Colonic mucosa (tissue), 4 donors: ENCODE measurements at regions not wholly inside any gene's neighbourhood (a gene's known extent, or its start where the extent isn't known, plus 50 kb on each side); places are given as distances from the start of the nearest gene placed in this dataset.

Source experiments
- DNase-seq: peaks from one replicate; pipeline ENCODE4 v3.0.0-alpha.2; 2020
- H3K27ac ChIP-seq: fragments of 200-600 bp; one replicate; pipeline ENCODE4 v1.8.0; 2021
- H3K27me3 ChIP-seq: fragments of 200-600 bp; one replicate; pipeline ENCODE4 v1.8.0; 2021
- H3K36me3 ChIP-seq: fragments of 200-600 bp; one replicate; pipeline ENCODE4 v1.8.0; 2021
- H3K4me1 ChIP-seq: fragments of 200-600 bp; one replicate; pipeline ENCODE4 v1.8.0; 2021; ENCODE audit warnings: mild to moderate bottlenecking
- H3K4me3 ChIP-seq: fragments of 200-600 bp; one replicate; pipeline ENCODE4 v1.8.0; 2021
- H3K9ac ChIP-seq, 2 donors: one replicate each; pipeline ENCODE4 v1.7.0; 2013; ENCODE audit warnings: control low read depth in 2 of 2, low read depth in 2 of 2, low read length in 2 of 2
- H3K9me3 ChIP-seq: fragments of 200-600 bp; one replicate; pipeline ENCODE4 v1.8.0; 2021
- intact Hi-C: fragments of 100-400 bp; cut with DNase I; formaldehyde crosslinking; loops from one replicate; pipeline ENCODE4 v1.14.1; 2022
- TF ChIP-seq, protein P1 (sequence below): fragments of 200-600 bp; IDR thresholded peaks from one replicate; pipeline ENCODE4 v1.8.0; 2022; ENCODE audit warnings: antibody characterized with exemption, mild to moderate bottlenecking
- donor health status: healthy.
- donor health status: DM: no; HTN: no; CAD: no.
- donor health status: DM: no; HTN: no; CAD: no.

DNA sequence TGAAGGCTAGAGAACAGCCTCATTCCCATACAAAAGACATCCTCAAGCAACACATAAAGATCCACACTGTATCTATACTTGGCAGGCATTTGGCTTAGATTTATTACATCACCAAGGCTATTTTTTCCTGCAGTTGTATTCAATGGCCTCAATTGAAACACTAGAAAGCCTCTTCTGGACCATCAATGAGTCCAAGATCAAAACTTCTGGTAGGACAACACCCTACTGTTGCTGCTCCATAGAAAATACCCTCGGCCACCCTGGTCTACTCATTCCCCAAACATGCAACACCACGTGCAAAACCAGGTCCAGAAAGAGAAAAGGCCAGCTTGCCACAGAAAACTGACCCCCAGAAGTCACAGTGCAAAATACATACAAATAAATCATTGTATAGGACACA lies 56.9 kb upstream of the CADM1 start:
- Histone ChIP-seq H3K36me3 (no peaks in the 10 kb centered on the region), H3K9ac (no peak overlapping the region), H3K27me3 (no peaks in the 10 kb centered on the region), H3K27ac (no peak overlapping the region), H3K9me3 (no peaks in the 10 kb centered on the region), H3K4me3 (no peak overlapping the region), H3K4me1 (no peaks in the 10 kb centered on the region)
- TF ChIP-seq, protein P1, sequence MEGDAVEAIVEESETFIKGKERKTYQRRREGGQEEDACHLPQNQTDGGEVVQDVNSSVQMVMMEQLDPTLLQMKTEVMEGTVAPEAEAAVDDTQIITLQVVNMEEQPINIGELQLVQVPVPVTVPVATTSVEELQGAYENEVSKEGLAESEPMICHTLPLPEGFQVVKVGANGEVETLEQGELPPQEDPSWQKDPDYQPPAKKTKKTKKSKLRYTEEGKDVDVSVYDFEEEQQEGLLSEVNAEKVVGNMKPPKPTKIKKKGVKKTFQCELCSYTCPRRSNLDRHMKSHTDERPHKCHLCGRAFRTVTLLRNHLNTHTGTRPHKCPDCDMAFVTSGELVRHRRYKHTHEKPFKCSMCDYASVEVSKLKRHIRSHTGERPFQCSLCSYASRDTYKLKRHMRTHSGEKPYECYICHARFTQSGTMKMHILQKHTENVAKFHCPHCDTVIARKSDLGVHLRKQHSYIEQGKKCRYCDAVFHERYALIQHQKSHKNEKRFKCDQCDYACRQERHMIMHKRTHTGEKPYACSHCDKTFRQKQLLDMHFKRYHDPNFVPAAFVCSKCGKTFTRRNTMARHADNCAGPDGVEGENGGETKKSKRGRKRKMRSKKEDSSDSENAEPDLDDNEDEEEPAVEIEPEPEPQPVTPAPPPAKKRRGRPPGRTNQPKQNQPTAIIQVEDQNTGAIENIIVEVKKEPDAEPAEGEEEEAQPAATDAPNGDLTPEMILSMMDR = no peak
- intact Hi-C loops = no loop called here
- no peak for DNase-seq

DNA sequence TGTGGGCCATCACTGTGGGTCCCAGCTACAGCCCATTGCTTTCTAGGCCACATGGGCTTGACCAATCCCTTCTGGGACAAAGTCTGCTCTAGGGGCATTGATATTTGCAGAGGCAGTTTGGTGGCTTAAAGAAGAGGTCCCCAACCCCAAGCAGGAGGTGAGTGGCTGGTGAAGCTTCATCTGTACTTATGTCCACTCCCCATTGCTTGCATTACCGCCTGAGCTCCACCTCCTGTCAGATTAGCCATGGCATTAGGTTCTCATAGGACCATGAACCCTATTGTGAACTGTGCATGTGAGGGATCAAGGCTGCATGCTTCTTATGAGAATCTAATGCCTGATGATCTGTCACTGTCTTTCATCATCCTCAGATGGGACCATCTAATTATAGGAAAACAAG lies 54.4 kb upstream of the CADM1 start:
- TF ChIP-seq, protein P1 = no peak
- Histone ChIP-seq H3K4me3 (no peak overlapping the region), H3K9me3 (no peaks in the 10 kb centered on the region), H3K27ac (no peak overlapping the region), H3K36me3 (no peaks in the 10 kb centered on the region), H3K4me1 (no peaks in the 10 kb centered on the region), H3K27me3 (no peaks in the 10 kb centered on the region), H3K9ac (no peak overlapping the region)
- no peak for DNase-seq
- intact Hi-C loops = no loop called here

DNA sequence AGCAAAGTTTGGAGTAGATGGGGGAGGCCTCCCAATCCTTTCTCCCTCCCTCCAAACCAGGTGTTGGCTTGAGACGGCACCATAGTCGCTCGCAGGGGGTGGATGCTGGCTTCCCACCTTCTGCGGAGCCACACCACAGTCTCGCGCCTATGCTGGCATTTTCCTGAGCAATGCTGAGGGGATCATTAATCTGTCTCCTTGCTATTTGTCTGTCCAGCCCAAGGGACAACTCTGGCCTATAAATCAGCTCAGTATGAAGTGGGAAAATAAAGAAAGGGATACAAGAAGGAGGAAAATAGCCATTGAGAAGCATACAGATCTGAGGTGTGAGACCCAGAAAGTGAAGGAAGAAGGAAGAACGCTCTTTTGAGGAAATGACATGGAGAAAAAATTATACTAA lies 53.5 kb upstream of the CADM1 start:
- DNase-seq = no peak
- no peaks in the 10 kb centered on the region for H3K36me3 ChIP-seq
- no peak overlapping the region for H3K4me3 ChIP-seq
- H3K27me3 ChIP-seq = no peaks in the 10 kb centered on the region
- TF ChIP-seq, protein P1 = no peak
- H3K4me1 ChIP-seq = no peaks in the 10 kb centered on the region
- H3K9ac ChIP-seq = no peak overlapping the region
- no peak overlapping the region for H3K27ac ChIP-seq
- intact Hi-C loops = no loop called here
- no peaks in the 10 kb centered on the region for H3K9me3 ChIP-seq

DNA sequence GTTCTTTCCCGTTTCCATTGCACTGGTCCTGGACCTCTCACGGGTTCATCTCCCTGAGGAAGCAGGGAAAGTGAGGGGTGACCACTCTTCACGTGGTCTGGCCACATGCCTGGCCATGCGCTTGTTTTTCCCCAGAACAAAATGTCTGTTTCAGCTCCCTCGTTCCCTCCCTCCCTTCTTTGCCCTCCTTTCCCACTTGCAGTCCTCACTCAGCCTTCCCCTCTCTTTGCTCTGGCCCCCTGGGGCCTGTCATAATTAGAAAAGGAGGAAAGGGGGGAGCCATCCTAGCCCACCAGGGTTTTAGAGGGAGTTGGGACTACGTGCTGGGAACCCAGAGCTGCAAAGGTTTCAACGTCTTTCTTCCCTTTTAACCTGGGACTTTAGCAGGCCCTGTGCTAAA lies 52.8 kb upstream of the CADM1 start:
- H3K4me3 ChIP-seq = no peak overlapping the region
- DNase-seq = no peak
- no peaks in the 10 kb centered on the region for H3K9me3 ChIP-seq
- no peaks in the 10 kb centered on the region for H3K36me3 ChIP-seq
- no peaks in the 10 kb centered on the region for H3K4me1 ChIP-seq
- TF ChIP-seq, protein P1 = no peak
- H3K27me3 ChIP-seq = no peaks in the 10 kb centered on the region
- no peak overlapping the region for H3K9ac ChIP-seq
- intact Hi-C loops = no loop called here
- H3K27ac ChIP-seq = no peak overlapping the region

DNA sequence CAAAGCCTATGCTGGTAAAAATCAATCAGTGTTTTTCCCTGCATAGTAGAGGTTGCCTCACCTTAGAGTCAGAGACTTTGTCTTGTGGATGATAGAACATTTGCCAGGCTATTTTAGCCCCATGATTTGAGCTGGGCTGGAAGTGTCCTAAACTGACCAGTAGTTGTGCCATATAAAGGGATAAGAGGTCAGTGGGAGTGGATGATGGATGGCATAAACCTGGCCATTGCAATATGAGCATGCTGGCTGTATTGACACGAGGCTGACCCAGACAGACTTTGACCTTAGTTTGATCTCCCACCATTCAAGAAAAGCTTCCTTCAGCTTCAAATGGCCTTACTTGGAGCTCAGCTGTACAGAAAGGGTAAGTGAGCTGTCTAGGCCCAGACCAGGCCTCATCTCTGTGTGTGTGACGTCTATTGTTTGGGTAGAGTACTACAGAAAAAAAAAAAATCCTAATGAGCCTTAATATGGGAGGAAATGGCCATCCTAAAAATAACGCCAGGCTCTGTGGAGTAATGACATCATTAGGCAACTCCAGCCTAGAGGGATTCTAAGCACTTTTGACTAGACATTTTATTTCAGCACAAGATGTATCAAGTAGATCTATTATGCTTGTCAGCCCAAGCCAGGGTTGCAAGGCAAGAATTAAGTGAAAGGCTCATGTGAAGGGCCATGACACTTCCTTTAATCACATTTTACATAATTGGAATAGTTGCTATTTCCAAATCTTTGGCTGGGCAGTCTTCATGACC lies 51.3 kb upstream of the CADM1 start:
- Histone ChIP-seq H3K27ac (no peak overlapping the region), H3K4me1 (no peaks in the 10 kb centered on the region), H3K9me3 (no peaks in the 10 kb centered on the region), H3K4me3 (no peak overlapping the region), H3K9ac (no peak overlapping the region), H3K36me3 (no peaks in the 10 kb centered on the region), H3K27me3 (no peaks in the 10 kb centered on the region)
- intact Hi-C loops = no loop called here
- TF ChIP-seq, protein P1 = no peak
- no peak for DNase-seq
